ENCODE measurements at regions not wholly inside any gene's neighbourhood (a gene's known extent, or its start where the extent isn't known, plus 50 kb on each side); places are given as distances from the start of the nearest gene placed in this dataset.

DNA sequence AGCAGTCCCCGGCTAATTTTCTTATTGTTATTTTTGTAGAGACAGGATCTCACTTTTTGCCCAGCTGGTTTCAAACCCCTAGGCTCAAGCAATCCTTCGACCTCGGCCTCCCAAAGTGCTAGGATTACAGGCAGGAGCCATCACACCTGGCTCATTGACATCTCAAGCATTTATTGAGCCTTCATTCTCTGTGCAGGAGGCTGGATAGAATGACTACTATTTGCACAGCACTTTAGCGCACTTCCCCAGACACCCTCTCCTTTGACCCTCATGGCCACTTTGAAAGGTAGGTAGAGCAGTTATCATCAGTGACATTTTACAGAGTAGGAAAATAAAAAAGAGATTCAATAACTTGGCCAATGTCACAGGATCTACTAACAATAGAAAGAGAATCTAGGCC is 124.0 kb upstream of the STXBP5 start:
- TF ChIP-seq, protein P1, sequence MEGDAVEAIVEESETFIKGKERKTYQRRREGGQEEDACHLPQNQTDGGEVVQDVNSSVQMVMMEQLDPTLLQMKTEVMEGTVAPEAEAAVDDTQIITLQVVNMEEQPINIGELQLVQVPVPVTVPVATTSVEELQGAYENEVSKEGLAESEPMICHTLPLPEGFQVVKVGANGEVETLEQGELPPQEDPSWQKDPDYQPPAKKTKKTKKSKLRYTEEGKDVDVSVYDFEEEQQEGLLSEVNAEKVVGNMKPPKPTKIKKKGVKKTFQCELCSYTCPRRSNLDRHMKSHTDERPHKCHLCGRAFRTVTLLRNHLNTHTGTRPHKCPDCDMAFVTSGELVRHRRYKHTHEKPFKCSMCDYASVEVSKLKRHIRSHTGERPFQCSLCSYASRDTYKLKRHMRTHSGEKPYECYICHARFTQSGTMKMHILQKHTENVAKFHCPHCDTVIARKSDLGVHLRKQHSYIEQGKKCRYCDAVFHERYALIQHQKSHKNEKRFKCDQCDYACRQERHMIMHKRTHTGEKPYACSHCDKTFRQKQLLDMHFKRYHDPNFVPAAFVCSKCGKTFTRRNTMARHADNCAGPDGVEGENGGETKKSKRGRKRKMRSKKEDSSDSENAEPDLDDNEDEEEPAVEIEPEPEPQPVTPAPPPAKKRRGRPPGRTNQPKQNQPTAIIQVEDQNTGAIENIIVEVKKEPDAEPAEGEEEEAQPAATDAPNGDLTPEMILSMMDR (IDR thresholded peaks at IDR 0.05; ENCODE audit: borderline replicate concordance, extremely low read depth, low read length, poor library complexity, severe bottlenecking), result no peak
- TF ChIP-seq EZH2 (IDR thresholded peaks at IDR 0.05; ENCODE audit: borderline replicate concordance, low read depth, low read length, severe bottlenecking), result no peak
